IMR-90 (cell line): ENCODE measurements at regions not wholly inside any gene's neighbourhood (a gene's known extent, or its start where the extent isn't known, plus 50 kb on each side); places are given as distances from the start of the nearest gene placed in this dataset.

Experiments used
- ATAC-seq: fragments of 200-7000 bp; cut with Tn5 transposase; 2 replicates; pipeline ENCODE4 v1.9.1; 2020; ENCODE audit warnings: low read depth, mild to moderate bottlenecking, moderate library complexity
- BruUV-seq: library from RNA; stranded (reverse); fragments of 400-500 nt; replicated peaks from 2 replicates; lab custom pipeline; 2021; lab: Mats Ljungman, UMichigan
- CTCF ChIA-PET: fragments of 300-600 bp; formaldehyde crosslinking; extraction: SDS; loops from one replicate; lab custom pipeline; 2021; ENCODE audit warnings: antibody characterized with exemption; lab: Yijun Ruan, JAX
- POLR2A ChIA-PET: fragments of 300-600 bp; sonication (Branson Sonifier 250); formaldehyde crosslinking; loops from one replicate; lab custom pipeline; 2022; ENCODE audit warnings: antibody characterized with exemption; ENCODE audit not compliant: unreplicated experiment; lab: Charles Lee
- DNase-seq: peaks from one replicate; pipeline ENCODE4 v3.0.0; 2013
- H2AFZ ChIP-seq: replicated peaks from 2 replicates; pipeline ENCODE3; 2013; ENCODE audit warnings: low read length, mild to moderate bottlenecking; ENCODE audit not compliant: poor library complexity
- H2AK5ac ChIP-seq: 2 replicates; pipeline ENCODE4 v1.6.1; 2013; ENCODE audit warnings: low read depth, low read length, inconsistent platforms
- H2AK9ac ChIP-seq: replicated peaks from 2 replicates; pipeline ENCODE3; 2013; ENCODE audit warnings: mild to moderate bottlenecking, low read depth, low read length, moderate library complexity; ENCODE audit not compliant: poor library complexity
- H2BK120ac ChIP-seq: 2 replicates; pipeline ENCODE4 v1.6.1; 2013; ENCODE audit warnings: low read depth, low read length, inconsistent platforms
- H2BK15ac ChIP-seq: 3 replicates; pipeline ENCODE4 v1.6.1; 2013; ENCODE audit warnings: low read depth, low read length, inconsistent platforms
- H2BK20ac ChIP-seq: 2 replicates; pipeline ENCODE4 v1.6.1; 2013; ENCODE audit warnings: low read depth, mild to moderate bottlenecking, inconsistent platforms, low read length, moderate library complexity
- H2BK5ac ChIP-seq: 2 replicates; pipeline ENCODE4 v1.6.1; 2013; ENCODE audit warnings: mild to moderate bottlenecking, low read depth, low read length, inconsistent platforms; ENCODE audit not compliant: poor library complexity, severe bottlenecking
- H3K14ac ChIP-seq: replicated peaks from 2 replicates; pipeline ENCODE4 v1.6.1; 2013; ENCODE audit warnings: low read depth, low read length, inconsistent platforms
- H3K18ac ChIP-seq: 2 replicates; pipeline ENCODE4 v1.6.1; 2013; ENCODE audit warnings: low read depth, low read length, control low read depth
- H3K23ac ChIP-seq: 2 replicates; pipeline ENCODE4 v1.6.1; 2013; ENCODE audit warnings: low read depth, low read length, inconsistent platforms
- H3K27ac ChIP-seq: 2 replicates; pipeline ENCODE4 v1.5.1; 2013; ENCODE audit warnings: mild to moderate bottlenecking, control low read depth, low read length; ENCODE audit not compliant: insufficient read depth
- H3K27me3 ChIP-seq: 2 replicates; pipeline ENCODE4 v1.6.1; 2013; ENCODE audit warnings: low read length; ENCODE audit not compliant: control insufficient read depth, insufficient read depth
- H3K36me3 ChIP-seq: 2 replicates; pipeline ENCODE4 v1.6.1; 2013; ENCODE audit warnings: low read length, mixed read lengths; ENCODE audit not compliant: control insufficient read depth, insufficient read depth
- H3K4ac ChIP-seq: 2 replicates; pipeline ENCODE4 v1.6.1; 2013; ENCODE audit warnings: low read depth, low read length, inconsistent platforms
- H3K4me1 ChIP-seq: 2 replicates; pipeline ENCODE4 v1.6.1; 2013; ENCODE audit warnings: low read length, mixed read lengths; ENCODE audit not compliant: control insufficient read depth, insufficient read depth
- H3K4me2 ChIP-seq: 2 replicates; pipeline ENCODE4 v1.6.1; 2013; ENCODE audit warnings: low read depth, mild to moderate bottlenecking, control low read depth, low read length, moderate library complexity
- H3K4me3 ChIP-seq: 2 replicates; pipeline ENCODE4 v1.5.1; 2013; ENCODE audit warnings: low read depth, mild to moderate bottlenecking, control low read depth, low read length, moderate library complexity; ENCODE audit not compliant: insufficient read depth
- H3K56ac ChIP-seq: 2 replicates; pipeline ENCODE4 v1.6.1; 2013; ENCODE audit warnings: low read length, inconsistent platforms; ENCODE audit not compliant: insufficient read depth; ENCODE audit errors: extremely low read depth
- H3K79me1 ChIP-seq, 2 experiments: 2 replicates each; pipeline ENCODE4 v1.6.1; 2013; ENCODE audit warnings: low read length in 2 of 2, inconsistent platforms in 1 of 2, low read depth in 1 of 2
- H3K9ac ChIP-seq: 2 replicates; pipeline ENCODE4 v1.6.1; 2013; ENCODE audit warnings: low read depth, low read length, control low read depth
- H3K9me1 ChIP-seq: 2 replicates; pipeline ENCODE4 v1.6.1; 2013; ENCODE audit warnings: low read length, inconsistent platforms; ENCODE audit not compliant: insufficient read depth
- H3K9me3 ChIP-seq: 2 replicates; pipeline ENCODE4 v1.6.1; 2013; ENCODE audit warnings: low read length; ENCODE audit not compliant: control insufficient read depth, insufficient read depth
- H4K20me1 ChIP-seq: 2 replicates; pipeline ENCODE4 v1.6.1; 2013; ENCODE audit warnings: low read length, inconsistent platforms; ENCODE audit not compliant: insufficient read depth
- H4K5ac ChIP-seq: 2 replicates; pipeline ENCODE4 v1.6.1; 2013; ENCODE audit warnings: mild to moderate bottlenecking, low read depth, low read length, control low read depth
- H4K8ac ChIP-seq, 2 experiments: 2 replicates each; pipeline ENCODE4 v1.6.1; 2013; ENCODE audit warnings: low read depth in 2 of 2, low read length in 2 of 2, control low read depth in 1 of 2, inconsistent platforms in 1 of 2
- H4K91ac ChIP-seq: 2 replicates; pipeline ENCODE4 v1.6.1; 2013; ENCODE audit warnings: low read depth, low read length, inconsistent platforms; ENCODE audit not compliant: insufficient read depth
- CEBPB ChIP-seq: IDR thresholded peaks from 2 replicates; pipeline ENCODE4 v1.6.1; 2012; ENCODE audit warnings: low read depth, low read length, improper control_type of control experiment
- CTCF ChIP-seq: conservative IDR thresholded peaks from 2 replicates; pipeline ENCODE4 v1.5.1; 2012; ENCODE audit warnings: mild to moderate bottlenecking, low read depth, low read length, improper control_type of control experiment
- FOS ChIP-seq: fragments of 150-350 bp; IDR thresholded peaks from 2 replicates; pipeline ENCODE4 v1.6.1; 2016; ENCODE audit warnings: low read depth, low read length
- MAFK ChIP-seq: IDR thresholded peaks from 2 replicates; pipeline ENCODE4 v1.6.1; 2012; ENCODE audit warnings: low read depth, low read length, improper control_type of control experiment
- MAZ ChIP-seq: IDR thresholded peaks from 2 replicates; pipeline ENCODE4 v1.6.1; 2012; ENCODE audit warnings: low read depth, mild to moderate bottlenecking, low read length, improper control_type of control experiment, moderate library complexity, borderline replicate concordance
- MXI1 ChIP-seq: IDR thresholded peaks from 2 replicates; pipeline ENCODE4 v1.6.1; 2012; ENCODE audit warnings: low read depth, mild to moderate bottlenecking, low read length, moderate library complexity, borderline replicate concordance
- NFE2L2 ChIP-seq: fragments of 150-350 bp; IDR thresholded peaks from 2 replicates; pipeline ENCODE4 v1.6.1; 2016; ENCODE audit warnings: low read depth, mild to moderate bottlenecking, low read length
- RAD21 ChIP-seq: IDR thresholded peaks from 2 replicates; pipeline ENCODE4 v1.6.1; 2012; ENCODE audit warnings: low read length, improper control_type of control experiment
- RCOR1 ChIP-seq: IDR thresholded peaks from 2 replicates; pipeline ENCODE4 v1.6.1; 2012; ENCODE audit warnings: mild to moderate bottlenecking, low read length, improper control_type of control experiment; ENCODE audit not compliant: insufficient replicate concordance
- RFX5 ChIP-seq: IDR thresholded peaks from 2 replicates; pipeline ENCODE4 v1.8.0; 2012; ENCODE audit warnings: low read depth, mild to moderate bottlenecking, low read length, moderate library complexity
- SMC3 ChIP-seq: fragments of 150-350 bp; IDR thresholded peaks from 2 replicates; pipeline ENCODE4 v1.6.1; 2016; ENCODE audit warnings: low read depth, mild to moderate bottlenecking, antibody characterized with exemption, low read length, moderate library complexity
- dilution Hi-C: fragments of 300-500 bp; cut with HindIII; formaldehyde crosslinking; loops from one replicate; pipeline ENCODE4 v1.14.3; 2018; ENCODE audit warnings: low sequenced_read_pairs; ENCODE audit not compliant: unreplicated experiment
- in situ Hi-C: fragments of 300-500 bp; cut with MboI; formaldehyde crosslinking; loops from 3 replicates; pipeline ENCODE4 v1.14.3; 2019; ENCODE audit warnings: low sequenced_read_pairs, inconsistent platforms, mixed read lengths
- intact Hi-C: fragments of 100-400 bp; cut with micrococcal nuclease; formaldehyde crosslinking; loops from 2 replicates; pipeline ENCODE4 v1.10.0; 2022
- TF ChIP-seq, protein P1 (sequence below): fragments of 150-350 bp; IDR thresholded peaks from 2 replicates; pipeline ENCODE4 v1.6.1; 2017; ENCODE audit warnings: mild to moderate bottlenecking, antibody characterized with exemption, low read length, low read depth
- TF ChIP-seq, protein P2 (sequence below): fragments of 150-350 bp; IDR thresholded peaks from 2 replicates; pipeline ENCODE4 v1.6.1; 2016; ENCODE audit warnings: low read depth, mild to moderate bottlenecking, low read length, moderate library complexity, borderline replicate concordance

- no peak for DNase-seq
- Histone ChIP-seq H3K14ac (no peak overlapping the region), H4K5ac (no peak overlapping the region), H2BK5ac (no peak overlapping the region), H3K9me1 (no peaks in the 10 kb centered on the region), H2BK20ac (no peak overlapping the region), H4K8ac (no peak overlapping the region), H2AK5ac (no peak overlapping the region), H2AK9ac (no peak overlapping the region), H3K4me3 (no peak overlapping the region), H3K79me1 (no peaks in the 10 kb centered on the region), H2AFZ (no peak overlapping the region), H3K18ac (no peak overlapping the region), H4K20me1 (no peaks in the 10 kb centered on the region), H3K27me3 (no peaks in the 10 kb centered on the region), H3K4me2 (no peak overlapping the region), H3K9ac (no peak overlapping the region), H3K4me1 (no peaks in the 10 kb centered on the region), H4K91ac (no peak overlapping the region), H2BK120ac (no peak overlapping the region), H3K27ac (no peak overlapping the region), H3K36me3 (no peaks in the 10 kb centered on the region), H3K9me3 (peaks cover 7% of the 10 kb centered on the region; the same call in 1 of the 2 replicates), H3K56ac (no peak overlapping the region), H2BK15ac (no peak overlapping the region), H3K23ac (no peak overlapping the region), H3K4ac (no peak overlapping the region)
- CTCF ChIA-PET: no interaction called here
- dilution Hi-C loops: no loop called here
- in situ Hi-C loops: no loop called here
- intact Hi-C loops: no loop called here
- BruUV-seq: no TSS peak
- ATAC-seq: no peak
- POLR2A ChIA-PET: no interaction called here
- no peak for TF ChIP-seq CTCF
- TF ChIP-seq SMC3: no peak
- TF ChIP-seq MXI1: no peak
- no peak for TF ChIP-seq MAZ
- no peak for TF ChIP-seq RCOR1
- TF ChIP-seq, protein P1, sequence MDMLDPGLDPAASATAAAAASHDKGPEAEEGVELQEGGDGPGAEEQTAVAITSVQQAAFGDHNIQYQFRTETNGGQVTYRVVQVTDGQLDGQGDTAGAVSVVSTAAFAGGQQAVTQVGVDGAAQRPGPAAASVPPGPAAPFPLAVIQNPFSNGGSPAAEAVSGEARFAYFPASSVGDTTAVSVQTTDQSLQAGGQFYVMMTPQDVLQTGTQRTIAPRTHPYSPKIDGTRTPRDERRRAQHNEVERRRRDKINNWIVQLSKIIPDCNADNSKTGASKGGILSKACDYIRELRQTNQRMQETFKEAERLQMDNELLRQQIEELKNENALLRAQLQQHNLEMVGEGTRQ: no peak
- no peak for TF ChIP-seq RAD21
- TF ChIP-seq, protein P2, sequence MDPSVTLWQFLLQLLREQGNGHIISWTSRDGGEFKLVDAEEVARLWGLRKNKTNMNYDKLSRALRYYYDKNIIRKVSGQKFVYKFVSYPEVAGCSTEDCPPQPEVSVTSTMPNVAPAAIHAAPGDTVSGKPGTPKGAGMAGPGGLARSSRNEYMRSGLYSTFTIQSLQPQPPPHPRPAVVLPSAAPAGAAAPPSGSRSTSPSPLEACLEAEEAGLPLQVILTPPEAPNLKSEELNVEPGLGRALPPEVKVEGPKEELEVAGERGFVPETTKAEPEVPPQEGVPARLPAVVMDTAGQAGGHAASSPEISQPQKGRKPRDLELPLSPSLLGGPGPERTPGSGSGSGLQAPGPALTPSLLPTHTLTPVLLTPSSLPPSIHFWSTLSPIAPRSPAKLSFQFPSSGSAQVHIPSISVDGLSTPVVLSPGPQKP: no peak
- TF ChIP-seq RFX5: no peak
- TF ChIP-seq FOS: no peak
- no peak for TF ChIP-seq CEBPB
- no peak for TF ChIP-seq NFE2L2
- TF ChIP-seq MAFK: no peak
These were observed 241.4 kb downstream of the DOK5 start for GRCh38 chr20:54716790-54717189.
